ENCODE measurements at regions not wholly inside any gene's neighbourhood (a gene's known extent, or its start where the extent isn't known, plus 50 kb on each side); places are given as distances from the start of the nearest gene placed in this dataset.

- no peak for DNase-seq (ENCODE audit: low read depth)
These were observed 67.3 kb downstream of the HSPB8 start for GRCh38 chr12:119245904-119246494.

- no peak for DNase-seq (ENCODE audit: low read depth)
These were observed 68.4 kb downstream of the HSPB8 start for GRCh38 chr12:119247007-119247719.

- DNase-seq (ENCODE audit: low read depth): no peak
These were observed 69.0 kb downstream of the HSPB8 start for GRCh38 chr12:119247720-119248043.

- DNase-seq (ENCODE audit: low read depth): no peak
These were observed 70.8 kb downstream of the HSPB8 start for GRCh38 chr12:119249383-119250155.

GRCh38 chr12:119255314-119255713 is 76.6 kb downstream of the HSPB8 start:
- peak; percentile 34 for DNase-seq (ENCODE audit: low read depth)

GRCh38 chr12:119258149-119258548 is 76.4 kb upstream of the CCDC60 start:
- no peak for DNase-seq (ENCODE audit: low read depth)

- DNase-seq (ENCODE audit: low read depth): no peak
These were observed 76.0 kb upstream of the CCDC60 start for GRCh38 chr12:119258556-119258955.

- peak; percentile 17 for DNase-seq (ENCODE audit: low read depth)
These were observed 75.0 kb upstream of the CCDC60 start for GRCh38 chr12:119259484-119259883.

- DNase-seq (ENCODE audit: low read depth): no peak
These were observed 72.1 kb upstream of the CCDC60 start for GRCh38 chr12:119262388-119262787.

- no peak for DNase-seq (ENCODE audit: low read depth)
These were observed 71.1 kb upstream of the CCDC60 start for GRCh38 chr12:119263466-119263865.

GRCh38 chr12:119266963-119267362 is 67.6 kb upstream of the CCDC60 start:
- DNase-seq (ENCODE audit: low read depth): no peak

- no peak for DNase-seq (ENCODE audit: low read depth)
These were observed 59.9 kb upstream of the CCDC60 start for GRCh38 chr12:119274636-119275065.

- no peak for DNase-seq (ENCODE audit: low read depth)
These were observed 51.2 kb upstream of the CCDC60 start for GRCh38 chr12:119283310-119283709.
